GM18868 (cell line): ENCODE measurements at regions not wholly inside any gene's neighbourhood (a gene's known extent, or its start where the extent isn't known, plus 50 kb on each side); places are given as distances from the start of the nearest gene placed in this dataset.
"Not testable (repeated sequence)": the region's sequence is repeated elsewhere in the genome, so short reads cannot be mapped to it uniquely, and the experiment has no call there.

Source experiments
- ATAC-seq: cut with Tn5 transposase; IDR thresholded peaks from one replicate; pipeline ENCODE4 v1.9.1; 2021; ENCODE audit warnings: mild to moderate bottlenecking, moderate library complexity; ENCODE audit not compliant: unreplicated experiment

DNA sequence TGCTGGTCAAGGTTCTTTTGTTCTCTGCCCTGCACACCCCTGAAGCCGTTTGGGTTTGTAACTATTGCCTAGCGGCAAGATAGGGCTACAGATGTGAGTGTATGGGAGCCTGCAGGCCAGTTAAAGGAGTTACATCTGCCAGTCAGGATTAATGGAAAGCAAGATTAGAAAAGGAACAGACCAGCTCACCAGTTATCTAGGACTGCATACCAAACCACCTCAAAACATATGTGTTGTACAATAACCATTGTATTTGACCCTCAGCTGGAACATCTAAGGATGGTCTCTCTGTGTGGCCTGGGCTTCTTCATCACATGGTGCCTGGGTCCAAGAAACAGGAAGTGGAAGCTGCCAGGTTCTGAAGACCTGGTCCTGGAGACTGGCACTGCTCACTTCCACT, 52.5 kb upstream of the FBXO28 start:
- ATAC-seq = no peak

DNA sequence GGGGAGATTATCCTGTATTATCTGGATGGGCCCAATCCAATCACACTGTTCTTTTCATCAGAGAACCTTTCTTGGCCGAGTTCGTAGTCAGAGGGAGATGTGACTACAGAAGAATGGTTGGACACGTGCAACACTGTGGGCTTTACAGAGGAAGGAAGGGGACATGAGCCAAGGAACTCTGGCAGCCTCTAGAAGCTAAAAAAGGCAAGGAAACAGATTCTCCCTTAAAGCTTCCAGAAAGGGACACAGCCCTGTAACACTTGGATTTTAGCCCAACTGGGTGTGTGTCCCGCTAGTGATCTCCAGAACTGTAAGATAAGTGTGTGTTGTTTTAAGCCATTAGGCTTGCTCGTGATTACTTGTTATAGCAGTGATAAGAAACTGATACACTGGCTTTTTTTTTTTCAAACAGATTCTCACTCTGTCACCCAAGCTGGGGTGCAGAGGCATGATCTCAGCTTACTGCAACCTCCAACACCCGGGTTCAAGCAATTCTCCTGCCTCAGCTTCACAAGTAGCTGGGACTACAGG, 53.9 kb upstream of the FBXO28 start:
- ATAC-seq = no peak

DNA sequence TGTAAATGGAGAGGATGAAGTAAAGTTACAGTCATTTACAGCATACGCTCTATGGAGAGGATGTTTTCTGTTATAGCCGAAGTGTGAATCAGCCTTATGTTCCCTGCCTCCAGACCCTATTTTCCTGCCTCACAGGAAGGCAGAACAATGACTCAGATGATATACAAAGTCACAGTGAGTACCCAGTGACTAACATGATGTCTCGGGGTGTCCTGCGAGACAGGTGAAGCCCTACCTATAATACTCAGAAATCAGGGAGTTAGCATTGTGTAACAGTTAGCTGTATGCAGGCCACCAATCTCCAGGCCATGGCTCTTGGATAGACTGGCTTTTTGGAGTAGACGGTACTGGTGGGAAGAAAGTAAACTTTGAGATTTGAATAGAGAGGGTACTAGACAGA, 55.6 kb upstream of the FBXO28 start:
- ATAC-seq = no peak

DNA sequence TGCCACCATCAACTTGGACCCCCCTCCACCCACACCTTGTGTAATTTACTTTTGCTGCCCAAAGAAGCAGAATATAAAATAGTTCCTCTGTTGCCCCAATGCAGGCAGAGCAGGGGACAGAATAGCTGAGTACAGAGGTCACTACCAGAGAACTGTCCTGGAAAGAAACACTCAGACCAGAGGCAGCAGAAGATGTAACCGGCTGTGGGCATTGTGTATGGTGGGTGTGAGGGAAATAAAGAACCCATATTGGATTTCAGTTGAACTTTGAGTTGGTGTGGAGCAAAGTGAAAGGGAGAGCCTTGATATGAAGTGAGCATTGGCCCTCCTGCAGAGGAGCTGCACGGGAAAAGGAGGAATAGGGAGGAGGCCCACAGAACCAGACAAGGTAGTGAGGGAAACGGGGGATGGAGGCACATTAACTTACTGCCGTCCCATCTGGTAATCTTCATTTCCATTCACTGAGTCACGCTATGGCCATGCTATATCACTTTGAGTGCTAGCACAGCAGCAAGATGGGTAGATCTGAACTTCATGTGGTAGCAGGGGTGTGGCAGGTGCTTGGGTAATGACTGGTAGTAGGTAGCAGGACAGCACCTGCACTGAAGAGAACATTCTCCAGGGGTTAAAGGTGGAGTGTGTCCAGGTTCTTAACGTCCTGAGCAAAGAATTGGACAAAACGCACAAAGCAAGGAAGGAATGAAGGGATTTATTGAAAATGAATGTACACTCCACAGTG, 56.3 kb upstream of the FBXO28 start:
- no peak for ATAC-seq

DNA sequence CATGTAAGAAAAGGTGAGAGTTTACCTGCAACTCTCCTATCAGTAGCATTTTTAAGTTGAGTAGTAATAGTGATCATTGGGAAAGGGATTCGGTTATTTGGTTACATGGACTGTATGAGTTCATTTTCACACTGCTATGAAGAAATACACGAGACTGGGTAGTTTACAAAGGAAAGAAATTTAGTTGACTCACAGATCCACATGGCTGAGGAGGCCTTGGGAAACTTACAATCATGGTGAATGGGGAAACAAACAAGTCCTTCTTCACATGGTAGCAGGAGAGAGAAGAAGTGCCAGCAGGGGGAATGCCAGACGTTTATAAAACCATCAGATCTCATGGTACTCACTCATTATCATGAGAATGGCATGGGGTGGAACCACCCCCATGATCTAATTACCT, 59.3 kb upstream of the FBXO28 start:
- no peak for ATAC-seq

DNA sequence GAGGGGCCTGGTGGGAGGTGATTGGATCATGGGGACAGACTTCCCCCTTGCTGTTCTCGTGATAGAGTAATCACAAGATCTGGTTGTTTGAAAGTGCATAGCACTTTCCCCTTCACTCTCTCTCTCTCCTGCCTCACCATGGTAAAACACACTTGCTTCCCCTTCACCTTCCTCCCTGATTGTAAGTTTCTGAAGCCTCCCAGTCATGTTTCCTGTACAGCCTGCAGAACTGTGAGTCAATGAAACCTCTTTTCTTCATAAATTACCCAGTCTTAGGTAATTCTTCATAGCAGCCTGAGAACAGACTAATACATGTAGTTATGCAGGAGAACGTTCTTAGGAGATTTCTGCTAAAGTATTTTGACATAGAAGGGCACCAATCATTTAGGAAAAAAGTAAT, 59.9 kb upstream of the FBXO28 start:
- ATAC-seq = no peak

DNA sequence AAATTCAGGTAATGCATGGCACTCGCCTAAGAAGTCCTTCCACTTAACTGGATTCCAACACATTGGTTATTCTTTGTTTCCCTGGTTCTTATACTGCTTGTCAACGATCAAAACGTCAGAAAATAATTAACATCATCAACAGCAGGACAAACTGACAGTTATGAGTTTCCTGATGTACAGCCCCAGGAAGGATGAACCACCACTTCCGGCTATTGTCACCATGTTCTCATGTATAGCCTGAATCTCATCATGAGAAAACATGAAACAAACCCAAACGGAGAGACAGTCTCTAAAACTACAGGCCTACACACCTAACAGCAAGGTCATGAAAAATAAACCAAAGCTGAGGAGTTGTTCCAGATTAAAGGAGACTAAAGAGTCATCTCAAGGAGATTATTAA, 60.5 kb upstream of the FBXO28 start:
- no peak for ATAC-seq

DNA sequence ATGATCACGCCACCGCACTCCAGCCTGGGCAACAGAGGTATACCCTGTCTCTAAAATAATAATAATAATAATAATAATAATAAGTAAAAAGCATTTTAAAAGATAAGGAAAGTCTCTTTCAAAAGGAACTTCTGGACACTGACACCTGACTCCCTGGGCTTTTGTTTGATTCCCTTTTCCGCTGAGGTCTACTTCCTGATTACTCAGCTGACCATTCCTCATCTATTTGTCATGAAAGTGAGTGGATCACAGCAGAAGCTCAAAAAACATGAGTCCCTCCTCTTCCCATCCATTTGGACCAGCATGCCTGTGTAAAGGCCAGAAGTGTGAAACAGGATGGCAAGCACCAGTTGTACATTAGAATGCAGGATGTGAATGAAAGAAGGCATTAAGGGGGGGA, 61.1 kb upstream of the FBXO28 start:
- ATAC-seq = no peak

DNA sequence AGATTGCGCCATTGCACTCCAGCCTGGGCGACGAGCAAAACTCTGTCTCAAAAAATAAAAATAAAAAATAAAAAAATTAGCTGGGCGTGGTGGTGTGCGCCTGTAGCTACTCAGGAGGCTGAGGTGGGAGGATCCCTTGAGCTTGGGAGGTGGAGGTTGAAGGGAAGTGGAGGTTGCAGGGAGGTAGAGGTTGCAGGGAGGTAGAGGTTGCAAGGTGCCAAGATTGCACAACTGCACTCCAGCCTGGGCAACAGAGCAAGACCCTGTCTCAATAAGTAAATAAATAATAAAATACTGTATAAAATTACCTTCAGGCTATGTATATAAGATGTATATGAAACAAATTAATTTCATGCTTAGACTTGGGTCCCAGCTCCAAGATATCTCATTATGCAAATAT, 62.1 kb upstream of the FBXO28 start:
- not testable (repeated sequence) for ATAC-seq

DNA sequence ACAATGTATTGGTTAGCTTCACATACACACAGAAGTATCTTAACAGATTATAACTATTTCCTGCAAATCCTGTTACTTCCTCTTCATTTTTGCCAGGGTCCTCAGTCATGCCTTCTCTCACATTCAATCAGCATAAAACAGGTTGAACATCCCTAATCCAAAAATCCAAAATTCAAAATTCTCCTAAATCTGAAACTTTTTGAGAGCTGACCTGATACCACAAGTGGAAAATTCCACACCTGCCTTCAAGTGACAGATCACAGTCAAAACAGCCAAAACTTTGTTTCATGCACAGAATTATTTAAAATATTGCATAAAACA, 62.9 kb upstream of the FBXO28 start:
- ATAC-seq = no peak

DNA sequence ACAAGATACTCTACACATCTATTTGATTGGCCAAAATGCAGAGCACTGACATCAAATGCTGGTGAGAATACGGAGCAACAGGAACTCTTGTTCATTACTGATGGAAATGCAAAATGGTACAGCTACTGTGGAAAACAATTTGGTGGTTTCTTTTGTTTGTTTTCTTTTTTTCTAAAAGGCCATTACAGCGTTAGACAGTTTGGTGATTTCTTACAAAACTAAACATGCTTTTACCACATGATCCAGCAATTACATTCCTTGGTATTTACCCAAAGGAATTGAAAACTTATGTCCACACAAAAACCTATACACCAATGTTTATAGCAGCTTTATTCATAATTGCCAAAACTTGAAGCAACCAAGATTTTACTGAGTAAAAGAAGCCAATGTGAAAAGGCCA, 66.4 kb upstream of the FBXO28 start:
- ATAC-seq = no peak

DNA sequence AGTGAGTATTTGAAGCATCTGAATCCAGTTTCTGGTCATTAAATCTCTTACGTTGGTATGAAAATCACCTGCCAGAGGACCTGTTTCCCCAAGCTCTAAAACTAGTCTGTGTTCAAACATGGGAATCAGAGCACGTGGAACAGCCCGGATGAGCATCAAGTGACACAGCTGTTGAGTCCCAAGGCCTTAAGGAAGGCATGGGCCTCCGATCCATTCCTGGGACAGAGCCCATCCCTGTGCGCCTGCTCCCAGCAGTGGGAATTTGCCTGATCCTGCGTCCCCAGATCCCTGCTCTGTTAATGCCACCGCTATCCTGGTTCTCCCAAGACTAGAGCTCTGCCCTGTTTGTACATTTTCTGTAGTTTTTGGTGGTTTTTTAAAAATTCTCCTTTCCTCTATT, 68.4 kb upstream of the FBXO28 start:
- ATAC-seq = no peak

DNA sequence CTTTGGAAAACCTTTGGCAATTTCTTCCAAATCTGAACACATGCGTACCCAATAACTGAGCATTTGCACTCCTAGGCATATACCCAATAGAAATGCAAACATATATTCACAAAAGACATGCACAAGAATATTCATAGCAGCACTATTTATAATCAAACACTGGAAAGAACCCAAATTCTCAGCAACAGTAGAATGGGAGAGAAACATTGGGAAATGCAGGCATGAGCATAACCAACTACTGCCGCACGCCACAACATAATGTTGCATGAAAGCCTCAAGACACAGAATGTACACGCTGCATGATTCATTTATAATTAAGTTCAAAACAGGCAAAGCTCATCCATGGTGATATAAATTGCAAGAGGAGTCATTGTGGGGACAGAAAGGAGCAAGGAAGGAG, 69.5 kb upstream of the FBXO28 start:
- ATAC-seq = no peak

DNA sequence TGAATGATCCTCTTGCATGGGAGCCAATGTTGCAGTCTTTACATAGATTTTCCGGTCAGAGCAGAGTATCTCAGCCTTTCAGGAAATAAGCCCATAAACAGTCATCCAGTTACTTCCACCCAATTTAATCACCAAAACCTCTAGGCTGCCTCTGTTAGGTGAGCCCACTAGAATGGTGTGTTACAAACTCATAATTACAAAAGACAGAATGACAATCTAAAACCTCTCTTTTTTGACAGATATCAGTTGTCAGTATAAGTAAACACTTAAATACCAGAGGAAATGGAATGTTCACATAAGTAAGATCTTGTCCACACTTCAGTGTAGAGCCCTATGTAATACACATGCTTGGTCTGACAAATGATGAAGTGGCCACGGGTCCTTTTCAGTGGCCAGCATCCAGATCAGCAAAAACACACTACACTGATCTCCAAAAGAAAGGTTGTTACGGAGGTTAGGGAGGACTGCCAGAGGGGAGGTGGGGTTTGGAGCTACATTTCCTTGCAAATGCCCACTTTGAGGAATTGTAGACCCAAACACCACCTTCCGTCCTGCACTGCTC, 71.3 kb upstream of the FBXO28 start:
- no peak for ATAC-seq

DNA sequence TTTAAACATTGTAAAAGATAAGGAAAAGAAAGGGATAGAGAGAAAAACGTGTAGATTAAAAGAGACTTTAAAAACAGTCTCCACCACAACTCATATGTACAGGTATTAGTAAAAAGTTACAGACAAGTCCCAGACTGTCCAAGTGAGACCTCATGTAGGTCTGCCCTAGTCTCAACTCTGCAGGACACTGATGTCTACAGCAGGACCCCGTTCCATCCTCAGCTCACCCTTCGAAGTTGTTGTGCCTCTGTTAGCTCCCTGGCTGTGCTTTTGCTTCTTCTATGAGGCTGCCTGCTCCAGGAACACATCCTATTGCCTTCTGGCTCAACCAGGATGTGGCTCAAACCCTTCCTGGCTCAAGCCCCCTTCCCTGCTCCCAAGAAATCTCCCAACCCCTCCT, 72.9 kb upstream of the FBXO28 start:
- no peak for ATAC-seq

DNA sequence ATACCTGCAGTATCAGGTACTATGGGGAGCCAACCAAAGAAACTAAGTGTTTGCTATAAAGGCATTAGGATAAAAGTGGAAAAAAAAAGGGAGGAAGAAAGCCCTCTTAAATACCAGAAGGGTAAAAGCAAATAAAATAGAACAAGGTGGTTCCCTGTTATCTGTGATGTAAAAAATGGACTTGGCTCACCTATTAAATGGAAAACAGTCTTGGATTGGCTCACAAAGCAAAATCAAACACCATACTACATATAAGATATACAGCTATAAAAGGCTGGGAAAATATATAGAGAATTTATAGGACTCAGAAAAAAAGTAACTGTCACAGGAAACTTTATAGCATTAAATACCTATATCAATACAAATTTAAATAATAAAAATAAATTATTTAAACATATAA, 73.5 kb upstream of the FBXO28 start:
- ATAC-seq = not testable (repeated sequence)

DNA sequence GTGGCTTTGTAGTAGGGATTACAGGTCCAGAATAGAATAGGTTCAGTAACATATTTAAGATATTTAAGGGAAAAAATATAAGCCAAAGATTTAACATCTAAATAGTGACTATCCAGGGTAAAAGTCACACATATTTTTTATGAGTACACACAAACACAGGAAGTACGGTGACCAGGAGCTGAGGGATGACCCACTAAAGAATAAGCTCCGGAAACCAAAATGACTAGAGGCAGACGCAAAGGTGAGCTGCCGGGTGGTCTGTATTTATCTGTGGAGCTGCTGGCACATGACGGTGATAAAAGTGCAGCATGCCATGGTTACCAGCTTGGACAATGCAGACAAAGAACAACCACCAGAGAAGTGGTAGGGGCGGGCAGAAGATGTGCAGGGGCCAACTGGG, 73.9 kb upstream of the FBXO28 start:
- ATAC-seq = not testable (repeated sequence)

DNA sequence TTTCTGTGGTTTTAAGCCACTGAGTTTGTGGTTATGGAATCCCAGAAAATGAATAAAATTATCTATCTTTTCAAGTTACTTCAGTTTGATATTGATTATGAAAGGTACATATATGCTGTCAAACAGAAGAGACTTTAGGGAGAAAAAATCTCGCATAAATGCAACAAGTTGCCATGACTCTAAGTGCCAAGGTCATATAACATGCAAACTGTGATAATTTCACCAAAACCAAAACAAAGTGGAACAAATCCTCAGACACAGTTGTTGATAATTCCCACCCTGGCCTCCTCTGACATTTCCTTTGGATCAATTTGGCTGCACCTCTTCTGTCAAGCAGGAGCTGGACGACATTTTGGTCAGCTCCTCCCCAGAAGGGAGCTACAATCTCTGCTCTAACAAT, 75.1 kb upstream of the FBXO28 start:
- not testable (repeated sequence) for ATAC-seq

DNA sequence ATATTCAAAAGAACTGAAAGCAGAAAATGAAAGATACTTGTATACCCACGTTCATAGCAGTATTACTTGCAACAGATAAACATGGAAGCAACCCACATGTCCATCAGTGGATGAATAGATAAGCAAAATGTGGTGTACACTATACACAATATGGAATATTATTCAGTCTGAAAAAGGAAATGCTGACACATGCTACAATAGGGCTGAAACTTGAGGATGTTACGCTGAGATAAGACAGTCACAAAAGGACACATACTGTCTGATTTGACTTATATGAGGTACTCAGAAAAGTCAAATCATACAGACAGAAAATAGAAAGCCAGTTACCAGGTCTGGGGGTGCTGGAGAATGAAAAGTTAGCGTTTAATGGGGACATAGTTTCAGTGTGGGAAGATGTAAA, 76.5 kb upstream of the FBXO28 start:
- ATAC-seq = not testable (repeated sequence)

DNA sequence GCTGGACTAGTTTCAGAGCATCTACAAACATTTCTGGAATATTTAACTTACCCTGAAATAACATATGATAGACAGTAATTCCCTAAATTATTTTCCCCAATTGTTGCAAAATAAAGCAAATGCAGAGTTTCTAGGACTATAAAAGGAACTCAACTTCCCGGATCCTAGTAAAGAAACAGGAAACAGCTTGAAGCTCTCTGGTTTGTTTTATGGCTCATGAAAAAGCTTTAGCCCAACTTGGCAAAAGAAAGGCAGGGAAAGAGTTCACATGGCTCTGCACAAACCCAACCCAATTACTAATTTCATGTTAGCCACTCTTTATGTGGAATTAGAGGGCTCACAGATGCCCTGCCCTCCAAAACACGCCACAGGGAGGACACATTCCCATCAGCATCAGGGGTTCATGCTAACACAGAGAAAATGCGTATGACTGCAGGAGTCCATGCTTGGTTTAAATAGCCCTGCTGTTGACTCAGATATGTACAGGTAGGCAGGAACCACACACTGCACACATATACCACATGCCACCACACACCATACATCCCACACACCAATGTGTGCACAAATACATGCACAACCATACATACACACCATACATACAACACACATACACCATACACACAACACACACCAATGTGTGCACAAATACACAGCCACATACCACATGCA, 81.2 kb upstream of the FBXO28 start:
- not testable (repeated sequence) for ATAC-seq

DNA sequence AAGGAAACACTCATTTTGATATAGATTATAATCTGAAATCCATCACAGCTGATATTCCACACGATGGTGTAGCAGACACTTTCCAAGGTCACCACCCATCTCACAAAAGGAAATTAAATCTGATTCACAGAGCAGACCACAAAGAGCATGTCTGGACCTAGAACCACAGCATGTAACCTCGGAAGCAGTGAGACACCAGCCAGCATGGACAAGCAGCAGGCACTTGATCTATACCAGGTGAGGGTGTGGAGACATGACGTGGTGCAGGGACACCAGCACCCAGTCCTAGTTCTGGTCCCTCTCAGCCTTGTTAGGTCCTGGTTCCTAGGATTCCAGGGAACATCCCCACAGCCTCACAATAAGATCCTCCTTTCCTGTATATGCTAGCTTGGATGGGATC, 81.9 kb upstream of the FBXO28 start:
- ATAC-seq = not testable (repeated sequence)

DNA sequence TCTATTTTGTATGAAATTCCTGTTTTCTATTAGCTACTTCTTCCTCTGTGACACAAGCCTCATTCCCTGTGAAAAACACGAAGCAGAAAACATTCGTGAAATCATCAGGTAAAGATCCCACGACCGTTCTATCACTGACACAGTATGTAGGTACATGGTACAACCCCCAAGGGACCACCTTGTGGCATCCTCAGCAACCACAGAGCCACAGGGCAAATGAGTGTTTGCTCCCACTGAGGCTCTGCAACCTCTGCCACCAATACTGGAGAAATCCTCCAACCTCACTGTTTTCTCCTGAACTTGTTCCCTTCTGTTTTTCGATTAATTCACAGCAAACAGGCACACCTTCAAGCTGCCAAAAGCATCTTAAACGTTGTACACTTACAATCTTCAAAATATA, 83.7 kb upstream of the FBXO28 start:
- not testable (repeated sequence) for ATAC-seq
